ENCODE measurements at regions not wholly inside any gene's neighbourhood (a gene's known extent, or its start where the extent isn't known, plus 50 kb on each side); places are given as distances from the start of the nearest gene placed in this dataset.

DNA sequence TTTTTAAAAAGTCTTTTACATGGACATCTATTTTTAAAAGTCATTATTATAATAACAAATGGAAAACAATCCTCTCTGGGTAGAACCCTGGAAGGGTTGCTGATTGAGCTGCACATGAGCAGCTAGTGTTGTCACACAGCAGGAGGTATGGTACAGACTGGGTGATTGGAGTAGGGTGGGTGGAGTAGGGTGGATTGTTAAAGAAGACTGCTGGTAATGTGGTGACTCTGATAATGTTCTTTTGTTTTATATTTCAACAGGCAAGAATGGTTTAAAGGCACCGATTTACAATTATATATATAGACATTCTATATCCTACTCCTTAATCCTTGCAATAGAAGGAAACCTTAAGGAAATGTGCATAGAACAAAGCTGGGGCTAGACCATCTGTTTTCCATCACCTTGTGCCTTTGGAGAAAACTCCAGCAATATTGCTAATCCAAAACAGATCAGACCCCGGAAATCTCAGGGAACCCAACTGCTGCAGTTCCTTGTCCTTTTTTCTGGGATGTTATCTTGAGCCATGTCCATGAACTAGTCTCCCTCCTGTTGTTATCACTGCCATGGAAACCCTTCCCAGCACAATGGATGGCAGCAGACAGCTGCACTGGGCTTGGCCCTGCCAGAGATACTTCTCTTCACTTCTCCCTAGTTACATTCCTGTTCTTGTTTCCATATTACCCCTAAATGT, 129.7 kb downstream of the YIPF5 start:
- TF ChIP-seq RAD21 (IDR thresholded peaks at IDR 0.05; ENCODE audit: low read depth), result no peak
- TF ChIP-seq TCF12 (IDR thresholded peaks at IDR 0.05; ENCODE audit: low read depth), result no peak
- TF ChIP-seq CEBPB (IDR thresholded peaks at IDR 0.05), result no peak
- TF ChIP-seq EP300 (IDR thresholded peaks at IDR 0.05; ENCODE audit: borderline replicate concordance), result no peak
- TF ChIP-seq, protein P1, sequence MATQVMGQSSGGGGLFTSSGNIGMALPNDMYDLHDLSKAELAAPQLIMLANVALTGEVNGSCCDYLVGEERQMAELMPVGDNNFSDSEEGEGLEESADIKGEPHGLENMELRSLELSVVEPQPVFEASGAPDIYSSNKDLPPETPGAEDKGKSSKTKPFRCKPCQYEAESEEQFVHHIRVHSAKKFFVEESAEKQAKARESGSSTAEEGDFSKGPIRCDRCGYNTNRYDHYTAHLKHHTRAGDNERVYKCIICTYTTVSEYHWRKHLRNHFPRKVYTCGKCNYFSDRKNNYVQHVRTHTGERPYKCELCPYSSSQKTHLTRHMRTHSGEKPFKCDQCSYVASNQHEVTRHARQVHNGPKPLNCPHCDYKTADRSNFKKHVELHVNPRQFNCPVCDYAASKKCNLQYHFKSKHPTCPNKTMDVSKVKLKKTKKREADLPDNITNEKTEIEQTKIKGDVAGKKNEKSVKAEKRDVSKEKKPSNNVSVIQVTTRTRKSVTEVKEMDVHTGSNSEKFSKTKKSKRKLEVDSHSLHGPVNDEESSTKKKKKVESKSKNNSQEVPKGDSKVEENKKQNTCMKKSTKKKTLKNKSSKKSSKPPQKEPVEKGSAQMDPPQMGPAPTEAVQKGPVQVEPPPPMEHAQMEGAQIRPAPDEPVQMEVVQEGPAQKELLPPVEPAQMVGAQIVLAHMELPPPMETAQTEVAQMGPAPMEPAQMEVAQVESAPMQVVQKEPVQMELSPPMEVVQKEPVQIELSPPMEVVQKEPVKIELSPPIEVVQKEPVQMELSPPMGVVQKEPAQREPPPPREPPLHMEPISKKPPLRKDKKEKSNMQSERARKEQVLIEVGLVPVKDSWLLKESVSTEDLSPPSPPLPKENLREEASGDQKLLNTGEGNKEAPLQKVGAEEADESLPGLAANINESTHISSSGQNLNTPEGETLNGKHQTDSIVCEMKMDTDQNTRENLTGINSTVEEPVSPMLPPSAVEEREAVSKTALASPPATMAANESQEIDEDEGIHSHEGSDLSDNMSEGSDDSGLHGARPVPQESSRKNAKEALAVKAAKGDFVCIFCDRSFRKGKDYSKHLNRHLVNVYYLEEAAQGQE (IDR thresholded peaks at IDR 0.05; ENCODE audit: low read depth), result no peak
- no peak for TF ChIP-seq USF1 (IDR thresholded peaks at IDR 0.05)
- no peak for TF ChIP-seq TEAD4 (IDR thresholded peaks at IDR 0.05)
- TF ChIP-seq FOXM1 (IDR thresholded peaks at IDR 0.05; ENCODE audit: borderline replicate concordance, low read depth), result no peak
- TF ChIP-seq YY1 (IDR thresholded peaks at IDR 0.05; ENCODE audit: low read depth), result no peak
- no peak for TF ChIP-seq NFIC (IDR thresholded peaks at IDR 0.05)
- no peak for TF ChIP-seq TAF1 (IDR thresholded peaks at IDR 0.05; ENCODE audit: low read depth)
- TF ChIP-seq MAX (IDR thresholded peaks at IDR 0.05), result no peak
- no peak for TF ChIP-seq CREB1 (IDR thresholded peaks at IDR 0.05; ENCODE audit: low read depth)

Measured in Ishikawa (cell line).